ENCODE measurements at regions not wholly inside any gene's neighbourhood (a gene's known extent, or its start where the extent isn't known, plus 50 kb on each side); places are given as distances from the start of the nearest gene placed in this dataset.

GRCh38 chr2:145314119-145314633 lies 794.3 kb upstream of the ZEB2 start:
- Mint-ChIP-seq H3K9me3 (peaks cover 19% of the 10 kb centered on the region), H3K27me3 (ENCODE audit: insufficient read depth, low read depth, poor library complexity) (no peaks in the 10 kb centered on the region), H3K4me1 (no peaks in the 10 kb centered on the region), H3K4me3 (no peak overlapping the region), H3K27ac (no peak overlapping the region), H3K36me3 (ENCODE audit: low read depth) (peaks cover 10% of the 10 kb centered on the region)
- TF ChIP-seq ZNF331 (CRISPR knock-in tag; IDR thresholded peaks at IDR 0.05; ENCODE audit: low read depth) (no peak), EZH2phosphoT487 (IDR thresholded peaks at IDR 0.05; ENCODE audit: unreplicated experiment) (no peak), STAT1 (IDR thresholded peaks at IDR 0.05; ENCODE audit: unreplicated experiment) (no peak), ZNF114 (CRISPR knock-in tag; IDR thresholded peaks at IDR 0.05) (no peak), NANOG (IDR thresholded peaks at IDR 0.05; ENCODE audit: borderline replicate concordance) (no peak), ETS1 (IDR thresholded peaks at IDR 0.05) (no peak), REST (IDR thresholded peaks at IDR 0.05; ENCODE audit: unreplicated experiment) (no peak), JUNB (IDR thresholded peaks at IDR 0.05; ENCODE audit: unreplicated experiment) (no peak), ZNF462 (CRISPR knock-in tag; IDR thresholded peaks at IDR 0.05) (no peak), CTCF (conservative IDR thresholded peaks at IDR 0.05; ENCODE audit: low read depth in 2 of 2) (no peak), POLR2AphosphoS5 (IDR thresholded peaks at IDR 0.05; ENCODE audit: low read depth) (no peak), CREB1 (CRISPR knock-in tag; IDR thresholded peaks at IDR 0.05; ENCODE audit: low read depth) (no peak), EZH2 (IDR thresholded peaks at IDR 0.05; ENCODE audit: low read depth, unreplicated experiment) (no peak)
- no peak overlapping the region for H3K4me3 ChIP-seq
- no peaks in the 10 kb centered on the region for H3F3A ChIP-seq (replicated peaks; ENCODE audit: low read depth)
- no peak overlapping the region for H3K4me2 ChIP-seq
- H4K20me1 ChIP-seq (replicated peaks; ENCODE audit: insufficient read depth), result no peaks in the 10 kb centered on the region
- H3K9me2 ChIP-seq (ENCODE audit: insufficient read depth), result 0 out of 2 replicates have a peak, but pooled peaks cover 4% of the 10 kb centered on the region
- H3K4me1 ChIP-seq (ENCODE audit: insufficient read depth), result no peaks in the 10 kb centered on the region
- H2AFZ ChIP-seq, result no peak overlapping the region
- no peaks in the 10 kb centered on the region for H3K36me3 ChIP-seq (ENCODE audit: insufficient read depth)
- DNase-seq (ENCODE audit: low spot score), result no peak
- no peak for ATAC-seq
- H3K27ac ChIP-seq (ENCODE audit: low read depth), result no peak overlapping the region
- no peaks in the 10 kb centered on the region for H3K27me3 ChIP-seq (ENCODE audit: insufficient read depth)
- H3K79me2 ChIP-seq (replicated peaks; ENCODE audit: insufficient read depth), result no peaks in the 10 kb centered on the region

Measured in GM23338 (cell line).